KMS-11 (cell line): ENCODE measurements at regions not wholly inside any gene's neighbourhood (a gene's known extent, or its start where the extent isn't known, plus 50 kb on each side); places are given as distances from the start of the nearest gene placed in this dataset.

ENCODE experiments used
- H2AFZ ChIP-seq: fragments of 200-600 bp; sonication (generic); 2 replicates; pipeline ENCODE4 v1.6.1; 2016; ENCODE audit warnings: antibody characterized with exemption, mixed run types, low read depth
- H3K27ac ChIP-seq: fragments of 200-600 bp; sonication (generic); 2 replicates; pipeline ENCODE4 v1.6.1; 2016; ENCODE audit warnings: mild to moderate bottlenecking, mixed run types
- H3K27me3 ChIP-seq: fragments of 200-600 bp; sonication (generic); 2 replicates; pipeline ENCODE4 v1.6.1; 2017; ENCODE audit warnings: mild to moderate bottlenecking, low read depth, mixed run types, moderate library complexity; ENCODE audit not compliant: insufficient read depth
- H3K36me3 ChIP-seq: fragments of 200-600 bp; sonication (generic); 2 replicates; pipeline ENCODE4 v1.6.1; 2017; ENCODE audit warnings: mild to moderate bottlenecking, mixed run types; ENCODE audit not compliant: insufficient read depth
- H3K4me1 ChIP-seq: fragments of 200-600 bp; sonication (generic); 2 replicates; pipeline ENCODE4 v1.6.1; 2016; ENCODE audit warnings: mild to moderate bottlenecking, low read depth, mixed run types; ENCODE audit not compliant: poor library complexity, severe bottlenecking
- H3K4me2 ChIP-seq: fragments of 200-600 bp; sonication (generic); 2 replicates; pipeline ENCODE4 v1.7.0; 2016; ENCODE audit warnings: mild to moderate bottlenecking, mixed run types
- H3K4me3 ChIP-seq: fragments of 200-600 bp; sonication (generic); IDR thresholded peaks from 2 replicates; pipeline ENCODE4 v1.6.1; 2017; ENCODE audit warnings: low read depth, low read length, mixed read lengths; ENCODE audit not compliant: insufficient read depth
- H3K79me2 ChIP-seq: fragments of 200-600 bp; sonication (generic); 2 replicates; pipeline ENCODE4 v1.6.1; 2016; ENCODE audit warnings: low read depth, mixed run types; ENCODE audit not compliant: insufficient read depth
- H3K9ac ChIP-seq: fragments of 200-600 bp; sonication (generic); 2 replicates; pipeline ENCODE4 v1.6.1; 2016; ENCODE audit warnings: mild to moderate bottlenecking, mixed run types
- H4K20me1 ChIP-seq: fragments of 200-600 bp; sonication (generic); 2 replicates; pipeline ENCODE4 v1.6.1; 2016; ENCODE audit warnings: mild to moderate bottlenecking, mixed run types; ENCODE audit not compliant: insufficient read depth
- CTCF ChIP-seq: fragments of 200-600 bp; sonication (generic); conservative IDR thresholded peaks from 2 replicates; pipeline ENCODE4 v1.6.1; 2017; ENCODE audit warnings: low read depth, mild to moderate bottlenecking, antibody characterized with exemption, low read length, moderate library complexity, mixed read lengths

DNA sequence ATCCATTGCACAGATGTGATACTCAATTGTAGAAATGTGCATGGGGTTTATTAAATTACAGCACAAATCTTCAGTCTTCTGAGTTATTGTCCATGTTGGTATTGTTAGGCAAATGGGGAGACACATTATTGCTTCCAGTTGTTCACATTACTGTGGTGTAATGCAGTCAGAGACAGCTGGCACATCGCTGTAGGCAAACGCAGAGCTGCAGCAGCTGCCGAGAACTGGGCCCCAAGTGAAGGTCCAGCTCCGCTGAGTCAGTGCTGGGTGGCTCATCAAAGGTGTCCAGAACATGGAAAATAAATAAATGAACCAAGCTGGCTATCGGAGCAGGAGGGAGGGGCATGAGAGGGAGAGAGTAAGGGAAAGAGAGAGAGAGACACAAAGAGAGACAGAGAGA lies 299.1 kb upstream of the OBI1 start:
- Histone ChIP-seq H3K4me1 (no peaks in the 10 kb centered on the region), H3K79me2 (no peaks in the 10 kb centered on the region), H3K36me3 (no peaks in the 10 kb centered on the region), H4K20me1 (no peaks in the 10 kb centered on the region), H3K9ac (no peak overlapping the region), H2AFZ (no peak overlapping the region), H3K27me3 (no peaks in the 10 kb centered on the region), H3K27ac (no peak overlapping the region), H3K4me3 (no peak overlapping the region), H3K4me2 (no peak overlapping the region)
- TF ChIP-seq CTCF, result no peak

- no peaks in the 10 kb centered on the region for H3K27me3 ChIP-seq
- no peak overlapping the region for H3K4me3 ChIP-seq
- no peak overlapping the region for H3K9ac ChIP-seq
- no peaks in the 10 kb centered on the region for H3K4me1 ChIP-seq
- no peaks in the 10 kb centered on the region for H4K20me1 ChIP-seq
- H3K79me2 ChIP-seq, result no peaks in the 10 kb centered on the region
- H2AFZ ChIP-seq, result no peak overlapping the region
- no peak overlapping the region for H3K27ac ChIP-seq
- no peaks in the 10 kb centered on the region for H3K36me3 ChIP-seq
- no peak for TF ChIP-seq CTCF
- H3K4me2 ChIP-seq, result no peak overlapping the region
Measured at GRCh38 chr13:78940455-78941130, 281.6 kb upstream of the OBI1 start.

- no peak for TF ChIP-seq CTCF
- Histone ChIP-seq H3K27me3 (no peaks in the 10 kb centered on the region), H3K4me1 (no peaks in the 10 kb centered on the region), H2AFZ (no peak overlapping the region), H3K27ac (no peak overlapping the region), H4K20me1 (no peaks in the 10 kb centered on the region), H3K36me3 (no peaks in the 10 kb centered on the region), H3K4me2 (no peak overlapping the region), H3K79me2 (no peaks in the 10 kb centered on the region), H3K4me3 (no peak overlapping the region), H3K9ac (no peak overlapping the region)
Measured at GRCh38 chr13:78934336-78934735, 275.4 kb upstream of the OBI1 start.

GRCh38 chr13:78915015-78915414 lies 256.1 kb upstream of the OBI1 start:
- H3K4me3 ChIP-seq, result no peak overlapping the region
- no peak overlapping the region for H3K4me2 ChIP-seq
- H2AFZ ChIP-seq, result no peak overlapping the region
- no peak overlapping the region for H3K27ac ChIP-seq
- TF ChIP-seq CTCF, result no peak
- no peaks in the 10 kb centered on the region for H3K36me3 ChIP-seq
- H3K4me1 ChIP-seq, result no peaks in the 10 kb centered on the region
- no peak overlapping the region for H3K9ac ChIP-seq
- H4K20me1 ChIP-seq, result no peaks in the 10 kb centered on the region
- H3K79me2 ChIP-seq, result no peaks in the 10 kb centered on the region
- no peaks in the 10 kb centered on the region for H3K27me3 ChIP-seq
